GM12892 (cell line): ENCODE measurements at regions not wholly inside any gene's neighbourhood (a gene's known extent, or its start where the extent isn't known, plus 50 kb on each side); places are given as distances from the start of the nearest gene placed in this dataset.

Experiments
- POLR2A ChIP-seq: IDR thresholded peaks from 2 replicates; pipeline ENCODE4 v1.6.1; 2011; ENCODE audit warnings: low read depth, low read length, control low read depth
- POLR2AphosphoS5 ChIP-seq: IDR thresholded peaks from 2 replicates; pipeline ENCODE4 v1.6.1; 2011; ENCODE audit warnings: low read depth, low read length, control low read depth

GRCh38 chr2:224309176-224309575 is 92.7 kb downstream of the FAM124B start:
- TF ChIP-seq POLR2A (no peak), POLR2AphosphoS5 (no peak)
